RPMI8226 (cell line): ENCODE measurements at regions not wholly inside any gene's neighbourhood (a gene's known extent, or its start where the extent isn't known, plus 50 kb on each side); places are given as distances from the start of the nearest gene placed in this dataset.

ENCODE experiments used
- DNase-seq: peaks from one replicate; pipeline ENCODE4 v3.0.0-alpha.2; 2015

- DNase-seq, result no peak
Measured at GRCh38 chr9:84129529-84129928, 148.9 kb downstream of the RMI1 start.

GRCh38 chr9:84136119-84136868, 155.7 kb downstream of the RMI1 start:
- DNase-seq, result no peak

- DNase-seq, result no peak
Measured at GRCh38 chr9:84137968-84138367, 157.4 kb downstream of the RMI1 start.

GRCh38 chr9:84138541-84138940, 157.9 kb downstream of the RMI1 start:
- no peak for DNase-seq

- peak; percentile 53 for DNase-seq
Measured at GRCh38 chr9:84139296-84140070, 158.9 kb downstream of the RMI1 start.

- DNase-seq, result peak; percentile 7
Measured at GRCh38 chr9:84140535-84141101, 160.0 kb downstream of the RMI1 start.

GRCh38 chr9:84141741-84142370, 161.3 kb downstream of the RMI1 start:
- DNase-seq, result no peak

GRCh38 chr9:84145031-84145430, 164.4 kb downstream of the RMI1 start:
- DNase-seq, result no peak

GRCh38 chr9:84145780-84146179, 165.2 kb downstream of the RMI1 start:
- DNase-seq, result no peak

- DNase-seq, result no peak
Measured at GRCh38 chr9:84146893-84147710, 166.5 kb downstream of the RMI1 start.

- DNase-seq, result no peak
Measured at GRCh38 chr9:84151236-84151635, 170.6 kb downstream of the RMI1 start.

- no peak for DNase-seq
Measured at GRCh38 chr9:84151640-84152039, 171.0 kb downstream of the RMI1 start.

- no peak for DNase-seq
Measured at GRCh38 chr9:84152204-84152603, 171.6 kb downstream of the RMI1 start.

GRCh38 chr9:84153885-84154284, 173.3 kb downstream of the RMI1 start:
- DNase-seq, result no peak

GRCh38 chr9:84154320-84154719, 173.7 kb downstream of the RMI1 start:
- DNase-seq, result no peak

- no peak for DNase-seq
Measured at GRCh38 chr9:84163052-84163650, 177.4 kb downstream of the SLC28A3 start.

GRCh38 chr9:84166891-84167290, 173.7 kb downstream of the SLC28A3 start:
- no peak for DNase-seq

- DNase-seq, result no peak
Measured at GRCh38 chr9:84169240-84169639, 171.3 kb downstream of the SLC28A3 start.

- no peak for DNase-seq
Measured at GRCh38 chr9:84170521-84171141, 169.9 kb downstream of the SLC28A3 start.

GRCh38 chr9:84173961-84174360, 166.6 kb downstream of the SLC28A3 start:
- no peak for DNase-seq

GRCh38 chr9:84174486-84174885, 166.1 kb downstream of the SLC28A3 start:
- DNase-seq, result no peak

- no peak for DNase-seq
Measured at GRCh38 chr9:84177407-84177806, 163.2 kb downstream of the SLC28A3 start.
